Activated CD4-positive, alpha-beta T cell treated with anti-CD3 and anti-CD28 coated beads, Interleukin-2, amount 10 ng/mL, durations not matched to agents 7 days and 5 days (primary cell): ENCODE measurements at regions not wholly inside any gene's neighbourhood (a gene's known extent, or its start where the extent isn't known, plus 50 kb on each side); places are given as distances from the start of the nearest gene placed in this dataset.

Experiments
- CTCF ChIA-PET: fragments of 350-600 bp; sonication (Branson Sonifier 250); formaldehyde crosslinking; loops from one replicate; lab custom pipeline; 2021; ENCODE audit warnings: antibody characterized with exemption; lab: Charles Lee
- POLR2A ChIA-PET: fragments of 350-600 bp; sonication (Branson Sonifier 250); formaldehyde crosslinking; loops from one replicate; lab custom pipeline; 2021; ENCODE audit warnings: antibody characterized with exemption; lab: Charles Lee
- DNase-seq: peaks from one replicate; pipeline ENCODE4 v3.0.0-alpha.2; 2020
- H3K27ac Mint-ChIP-seq: one replicate; pipeline ENCODE4 v1.8.0; 2021; ENCODE audit warnings: mild to moderate bottlenecking, moderate library complexity, mixed read lengths
- H3K27me3 Mint-ChIP-seq: one replicate; pipeline ENCODE4 v1.8.0; 2021; ENCODE audit warnings: mixed read lengths
- H3K36me3 Mint-ChIP-seq: one replicate; pipeline ENCODE4 v1.8.0; 2021; ENCODE audit warnings: low read depth, mixed read lengths
- H3K4me1 Mint-ChIP-seq: one replicate; pipeline ENCODE4 v1.8.0; 2021; ENCODE audit warnings: mixed read lengths
- H3K4me3 Mint-ChIP-seq: one replicate; pipeline ENCODE4 v1.8.0; 2021; ENCODE audit warnings: mild to moderate bottlenecking, moderate library complexity, mixed read lengths
- H3K9me3 Mint-ChIP-seq: one replicate; pipeline ENCODE4 v1.8.0; 2021; ENCODE audit warnings: mixed read lengths

- Mint-ChIP-seq H3K27ac (no peak overlapping the region), H3K4me3 (no peak overlapping the region), H3K36me3 (peaks cover 14% of the 10 kb centered on the region), H3K27me3 (peaks cover 12% of the 10 kb centered on the region), H3K9me3 (peaks cover 28% of the 10 kb centered on the region), H3K4me1 (peaks cover 36% of the 10 kb centered on the region)
- no peak for DNase-seq
- CTCF ChIA-PET, result interaction anchor here (4.6 kb wide), 1 partner anchor 10 kb away, joined by 20 read pairs; no protein-coding TSS in a partner anchor
- POLR2A ChIA-PET, result no interaction called here
These were observed 84.8 kb upstream of the POMGNT2 start for GRCh38 chr3:43190670-43191069.

GRCh38 chr3:43187836-43188479 is 82.1 kb upstream of the POMGNT2 start:
- no peak for DNase-seq
- H3K9me3 Mint-ChIP-seq, result peaks cover 28% of the 10 kb centered on the region
- H3K27me3 Mint-ChIP-seq, result peaks cover 12% of the 10 kb centered on the region
- ChIA-PET CTCF (interaction anchor here (0.7 to 0.8 kb wide), 2 partner anchors 8 to 13 kb away, joined by 3 to 4 read pairs; no protein-coding TSS in a partner anchor), POLR2A (no interaction called here)
- peaks cover 9% of the 10 kb centered on the region for H3K36me3 Mint-ChIP-seq
- peaks cover 14% of the 10 kb centered on the region for H3K4me1 Mint-ChIP-seq
- H3K27ac Mint-ChIP-seq, result no peak overlapping the region
- H3K4me3 Mint-ChIP-seq, result no peak overlapping the region

DNA sequence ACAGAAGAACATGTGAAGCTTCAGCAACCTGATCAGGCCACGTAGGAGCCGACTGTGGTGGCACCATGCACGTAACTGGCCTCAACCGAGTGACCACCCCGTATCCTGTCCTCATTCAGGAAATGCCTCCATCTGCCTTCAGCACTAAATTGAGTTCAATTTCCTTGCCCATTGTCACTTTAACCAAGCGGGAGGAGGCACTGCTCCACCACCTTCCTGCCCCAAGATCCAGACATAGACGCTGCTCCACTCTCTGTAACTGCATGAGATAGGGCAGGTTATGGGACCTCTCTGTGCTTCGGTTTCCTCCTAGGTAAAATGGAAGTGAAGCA is 80.1 kb upstream of the POMGNT2 start:
- ChIA-PET POLR2A (no interaction called here), CTCF (interaction anchor here (0.7 kb wide), 1 partner anchor 28 kb away, joined by 3 read pairs; no protein-coding TSS in a partner anchor)
- DNase-seq, result no peak
- H3K9me3 Mint-ChIP-seq, result peaks cover 25% of the 10 kb centered on the region
- peaks cover 16% of the 10 kb centered on the region for H3K36me3 Mint-ChIP-seq
- H3K4me3 Mint-ChIP-seq, result no peak overlapping the region
- H3K27me3 Mint-ChIP-seq, result peaks cover 12% of the 10 kb centered on the region
- H3K27ac Mint-ChIP-seq, result no peak overlapping the region
- H3K4me1 Mint-ChIP-seq, result peaks cover 18% of the 10 kb centered on the region

- H3K9me3 Mint-ChIP-seq, result peaks cover 24% of the 10 kb centered on the region
- no peak for DNase-seq
- H3K36me3 Mint-ChIP-seq, result peaks cover 19% of the 10 kb centered on the region
- H3K27me3 Mint-ChIP-seq, result peaks cover 8% of the 10 kb centered on the region
- H3K4me1 Mint-ChIP-seq, result peaks cover 23% of the 10 kb centered on the region
- ChIA-PET CTCF (interaction anchor here (1.2 to 1.7 kb wide), 3 partner anchors 8 to 16 kb away, joined by 5 to 7 read pairs (median 5); no protein-coding TSS in a partner anchor), POLR2A (no interaction called here)
- no peak overlapping the region for H3K4me3 Mint-ChIP-seq
- no peak overlapping the region for H3K27ac Mint-ChIP-seq
These were observed 79.5 kb upstream of the POMGNT2 start for GRCh38 chr3:43185274-43185982.

GRCh38 chr3:43183456-43183855 is 77.6 kb upstream of the POMGNT2 start:
- peaks cover 19% of the 10 kb centered on the region for H3K36me3 Mint-ChIP-seq
- peaks cover 9% of the 10 kb centered on the region for H3K9me3 Mint-ChIP-seq
- ChIA-PET CTCF (interaction anchor here (0.6 to 1.7 kb wide), 3 partner anchors 14 to 462 kb away, joined by 4 to 7 read pairs (median 4); no protein-coding TSS in a partner anchor), POLR2A (no interaction called here)
- no peak for DNase-seq
- peaks cover 43% of the 10 kb centered on the region for H3K4me1 Mint-ChIP-seq
- no peak overlapping the region for H3K27ac Mint-ChIP-seq
- no peak overlapping the region for H3K4me3 Mint-ChIP-seq
- H3K27me3 Mint-ChIP-seq, result no peaks in the 10 kb centered on the region

- H3K4me1 Mint-ChIP-seq, result peaks cover 56% of the 10 kb centered on the region
- H3K4me3 Mint-ChIP-seq, result peak overlapping the region; percentile 5
- no peaks in the 10 kb centered on the region for H3K27me3 Mint-ChIP-seq
- H3K27ac Mint-ChIP-seq, result peak overlapping the region; percentile 88
- ChIA-PET POLR2A (no interaction called here), CTCF (interaction anchor here (1.1 to 3.3 kb wide), 3 partner anchors 10 to 19 kb away, joined by 5 to 20 read pairs (median 11); no protein-coding TSS in a partner anchor)
- H3K36me3 Mint-ChIP-seq, result peaks cover 22% of the 10 kb centered on the region
- peak; percentile 60 for DNase-seq
- peaks cover 3% of the 10 kb centered on the region for H3K9me3 Mint-ChIP-seq
These were observed 75.4 kb upstream of the POMGNT2 start for GRCh38 chr3:43181202-43181821.

DNA sequence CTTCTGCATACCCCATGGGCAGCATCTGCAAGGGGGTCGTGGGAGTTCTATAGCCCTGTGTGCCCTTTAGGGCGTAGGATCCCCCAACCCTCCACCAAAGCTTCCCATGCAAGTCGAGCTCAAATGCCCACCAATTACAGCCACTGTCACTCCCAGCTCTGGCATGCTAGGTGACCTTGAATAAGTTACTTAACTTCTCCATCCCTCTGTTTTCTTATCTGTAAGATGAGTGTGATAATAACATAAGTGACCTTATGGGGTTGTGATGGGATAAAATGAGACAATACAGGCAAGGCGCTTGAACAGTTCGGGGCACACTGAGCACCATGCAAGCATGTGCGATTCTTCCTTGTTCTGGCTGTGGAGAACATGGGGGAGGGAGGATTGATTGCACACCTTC is 74.8 kb upstream of the POMGNT2 start:
- H3K9me3 Mint-ChIP-seq, result peaks cover 3% of the 10 kb centered on the region
- peak overlapping the region; percentile 56 for H3K4me3 Mint-ChIP-seq
- peaks cover 58% of the 10 kb centered on the region for H3K4me1 Mint-ChIP-seq
- peaks cover 22% of the 10 kb centered on the region for H3K36me3 Mint-ChIP-seq
- POLR2A ChIA-PET, result no interaction called here
- H3K27me3 Mint-ChIP-seq, result no peaks in the 10 kb centered on the region
- CTCF ChIA-PET, result interaction anchor here (0.9 to 3.3 kb wide), 4 partner anchors 9 to 18 kb away, joined by 3 to 20 read pairs (median 8); no protein-coding TSS in a partner anchor
- no peak for DNase-seq
- H3K27ac Mint-ChIP-seq, result peak overlapping the region; percentile 88

DNA sequence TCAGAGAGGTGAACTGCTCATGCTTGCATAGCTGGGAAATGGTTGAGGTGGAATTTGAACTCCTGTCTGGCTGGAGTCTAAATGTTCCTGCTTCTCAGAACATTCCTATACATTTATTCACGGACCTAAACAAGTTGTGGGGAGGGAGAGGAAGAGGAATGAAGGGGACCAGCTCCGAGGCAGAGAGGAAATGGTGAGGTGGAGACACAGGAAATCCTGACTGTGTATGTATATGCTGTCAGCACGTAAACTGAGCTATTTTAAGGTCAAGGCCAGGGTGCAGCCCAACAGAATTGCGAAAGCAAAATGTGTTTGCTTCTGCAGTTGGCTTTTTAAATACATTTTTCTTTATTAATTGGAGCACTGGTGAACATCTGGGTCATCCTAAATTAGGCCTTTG is 74.1 kb upstream of the POMGNT2 start:
- H3K36me3 Mint-ChIP-seq, result peaks cover 22% of the 10 kb centered on the region
- DNase-seq, result peak; percentile 61
- CTCF ChIA-PET, result interaction anchor here (0.9 to 3.3 kb wide), 6 partner anchors 8 to 61 kb away, joined by 3 to 20 read pairs (median 4); no protein-coding TSS in a partner anchor

GRCh38 chr3:43178891-43179366 is 73.0 kb upstream of the POMGNT2 start:
- Mint-ChIP-seq H3K27ac (peak overlapping the region; percentile 77), H3K4me3 (no peak overlapping the region), H3K27me3 (no peaks in the 10 kb centered on the region), H3K36me3 (peaks cover 31% of the 10 kb centered on the region), H3K9me3 (peaks cover 15% of the 10 kb centered on the region), H3K4me1 (peaks cover 60% of the 10 kb centered on the region)
- ChIA-PET POLR2A (no interaction called here), CTCF (interaction anchor here (1.3 to 3.3 kb wide), 4 partner anchors 9 to 62 kb away, joined by 3 to 20 read pairs (median 7); no protein-coding TSS in a partner anchor)
- no peak for DNase-seq

More for the DNA sequence above, 74.1 kb upstream of the POMGNT2 start:
- Mint-ChIP-seq H3K4me3 (peak overlapping the region; percentile 56), H3K9me3 (peaks cover 5% of the 10 kb centered on the region), H3K27ac (peak overlapping the region; percentile 88), H3K4me1 (peaks cover 58% of the 10 kb centered on the region), H3K27me3 (no peaks in the 10 kb centered on the region)
- POLR2A ChIA-PET, result no interaction called here

DNA sequence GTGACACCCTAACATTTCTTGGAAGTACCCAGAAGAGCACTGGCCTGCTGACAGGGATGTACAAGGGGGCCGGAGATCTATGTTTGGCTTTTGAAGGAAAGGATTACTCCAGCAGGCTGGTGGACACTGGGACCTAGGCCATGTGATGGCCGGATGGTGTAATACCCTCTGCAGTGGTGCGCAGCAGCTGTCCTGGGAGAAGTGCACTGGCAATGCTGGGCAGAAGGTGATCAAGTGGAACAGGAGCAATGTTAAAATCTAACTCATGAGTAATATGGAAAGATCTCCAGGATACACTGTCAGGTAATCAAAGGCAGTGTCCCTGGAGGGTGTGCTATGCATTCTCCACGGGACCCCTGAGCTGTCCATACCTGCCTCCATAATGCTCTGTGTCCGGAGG is 71.2 kb upstream of the POMGNT2 start:
- Mint-ChIP-seq H3K9me3 (peaks cover 27% of the 10 kb centered on the region), H3K4me1 (peaks cover 51% of the 10 kb centered on the region), H3K36me3 (peaks cover 36% of the 10 kb centered on the region), H3K27ac (peak overlapping the region; percentile 28), H3K4me3 (no peak overlapping the region), H3K27me3 (no peaks in the 10 kb centered on the region)
- CTCF ChIA-PET, result no interaction called here
- POLR2A ChIA-PET, result no interaction called here
- DNase-seq, result no peak

DNA sequence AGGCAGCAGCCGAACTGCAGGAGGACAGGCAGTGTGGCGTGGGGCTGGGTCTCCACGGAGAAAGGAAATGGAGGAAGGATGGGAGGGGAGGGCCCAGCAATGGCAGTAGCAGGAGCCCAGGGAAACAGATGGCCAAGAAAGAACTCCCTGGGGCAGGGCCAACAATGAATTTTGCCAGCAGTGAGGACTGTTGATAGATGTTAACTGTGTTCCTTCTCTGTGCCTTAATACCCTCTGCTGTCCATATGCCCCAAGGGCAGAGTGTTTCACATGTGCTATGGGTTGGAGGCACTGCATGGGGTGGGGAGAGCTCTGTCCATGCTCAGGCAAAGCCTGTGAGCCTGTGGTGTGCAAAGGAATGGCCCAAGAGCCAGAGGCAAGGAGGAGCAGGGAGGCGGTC is 70.8 kb upstream of the POMGNT2 start:
- ChIA-PET CTCF (interaction anchor here (2.5 kb wide), 1 partner anchor 15 kb away, joined by 12 read pairs; no protein-coding TSS in a partner anchor), POLR2A (no interaction called here)
- Mint-ChIP-seq H3K9me3 (peaks cover 27% of the 10 kb centered on the region), H3K27me3 (no peaks in the 10 kb centered on the region), H3K4me1 (peaks cover 49% of the 10 kb centered on the region), H3K4me3 (no peak overlapping the region), H3K36me3 (peaks cover 36% of the 10 kb centered on the region), H3K27ac (no peak overlapping the region)
- no peak for DNase-seq

- H3K36me3 Mint-ChIP-seq, result peaks cover 31% of the 10 kb centered on the region
- DNase-seq, result no peak
- H3K27ac Mint-ChIP-seq, result no peak overlapping the region
- ChIA-PET POLR2A (no interaction called here), CTCF (interaction anchor here (1.3 to 2.5 kb wide), 3 partner anchors 9 to 26 kb away, joined by 4 to 12 read pairs (median 5); no protein-coding TSS in a partner anchor)
- H3K9me3 Mint-ChIP-seq, result peaks cover 29% of the 10 kb centered on the region
- H3K4me3 Mint-ChIP-seq, result no peak overlapping the region
- H3K4me1 Mint-ChIP-seq, result peaks cover 38% of the 10 kb centered on the region
- peaks cover 6% of the 10 kb centered on the region for H3K27me3 Mint-ChIP-seq
These were observed 69.7 kb upstream of the POMGNT2 start for GRCh38 chr3:43175541-43175940.
